ENCODE measurements at regions not wholly inside any gene's neighbourhood (a gene's known extent, or its start where the extent isn't known, plus 50 kb on each side); places are given as distances from the start of the nearest gene placed in this dataset.

DNA sequence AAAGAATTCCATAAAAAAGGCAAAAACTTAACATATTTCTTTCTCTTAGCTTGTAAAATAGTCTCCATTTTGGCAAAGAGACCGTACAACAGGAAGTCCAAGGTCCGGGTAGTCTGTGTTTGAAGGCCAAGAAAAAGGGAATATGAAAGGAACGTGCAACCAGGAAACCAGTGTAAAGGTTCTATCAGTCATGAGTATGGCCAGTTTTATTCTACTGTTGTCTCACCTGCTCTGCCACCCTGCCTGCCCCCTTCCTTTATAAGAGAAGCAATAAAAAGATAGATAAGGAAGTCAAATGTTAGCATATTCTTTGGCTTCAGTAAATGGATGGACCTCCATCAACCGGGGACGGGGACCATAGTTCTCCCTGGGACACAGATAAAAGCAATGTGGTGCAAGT lies 370.6 kb upstream of the ROBO2 start:
- TF ChIP-seq, protein P1, sequence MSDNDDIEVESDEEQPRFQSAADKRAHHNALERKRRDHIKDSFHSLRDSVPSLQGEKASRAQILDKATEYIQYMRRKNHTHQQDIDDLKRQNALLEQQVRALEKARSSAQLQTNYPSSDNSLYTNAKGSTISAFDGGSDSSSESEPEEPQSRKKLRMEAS (IDR thresholded peaks at IDR 0.05; ENCODE audit: low read depth) = no peak
- TF ChIP-seq CTCF (IDR thresholded peaks at IDR 0.05) (no peak), RAD21 (IDR thresholded peaks at IDR 0.05; ENCODE audit: low read length) (no peak), USF1 (IDR thresholded peaks at IDR 0.05; ENCODE audit: borderline replicate concordance, low read depth) (no peak), EP300 (IDR thresholded peaks at IDR 0.05; ENCODE audit: borderline replicate concordance in 1 of 2, low read depth in 1 of 2, low read length in 1 of 2) (no peak), TAF1 (IDR thresholded peaks at IDR 0.05; ENCODE audit: borderline replicate concordance, low read depth, low read length) (no peak), REST (IDR thresholded peaks at IDR 0.05; ENCODE audit: low read depth, low read length) (no peak), POLR2AphosphoS5 (IDR thresholded peaks at IDR 0.05; ENCODE audit: low read depth, low read length) (no peak), IRF3 (IDR thresholded peaks at IDR 0.05; ENCODE audit: low read depth, low read length) (no peak), TEAD4 (IDR thresholded peaks at IDR 0.05; ENCODE audit: borderline replicate concordance, insufficient read depth) (no peak)
